Testis (tissue), 2 donors: ENCODE measurements at regions not wholly inside any gene's neighbourhood (a gene's known extent, or its start where the extent isn't known, plus 50 kb on each side); places are given as distances from the start of the nearest gene placed in this dataset.

Experiments
- DNase-seq: peaks from one replicate; pipeline ENCODE4 v3.0.0-alpha.2; 2019
- H3K27ac ChIP-seq, 2 donors: fragments of 200-600 bp; sonication (generic); one replicate each; pipeline ENCODE4 v1.5.1; 2019
- H3K27me3 ChIP-seq: fragments of 200-600 bp; sonication (generic); one replicate; pipeline ENCODE4 v1.5.1; 2019
- H3K36me3 ChIP-seq: fragments of 200-600 bp; sonication (generic); one replicate; pipeline ENCODE4 v1.5.1; 2017; ENCODE audit warnings: low read depth; ENCODE audit errors: missing control alignments
- H3K4me1 ChIP-seq: fragments of 200-600 bp; sonication (generic); one replicate; pipeline ENCODE4 v1.5.1; 2019
- H3K4me3 ChIP-seq, 2 donors: fragments of 200-600 bp; sonication (generic); one replicate each; pipeline ENCODE4 v1.5.1; 2017 to 2019
- H3K9me3 ChIP-seq: fragments of 200-600 bp; sonication (generic); one replicate; pipeline ENCODE4 v1.5.1; 2017
- CTCF ChIP-seq, 3 experiments: fragments of 450-650 bp in 2 of 3; fragments of 200-600 bp in 1 of 3; sonication (generic) in 1 of 3; IDR thresholded peaks; one replicate each; pipeline ENCODE4 v1.5.1; 2016 to 2019; ENCODE audit warnings: antibody characterized with exemption in 3 of 3, mild to moderate bottlenecking in 2 of 3, moderate library complexity in 1 of 3
- POLR2A ChIP-seq: fragments of 450-650 bp; IDR thresholded peaks from one replicate; pipeline ENCODE4 v1.6.1; 2017; ENCODE audit warnings: antibody characterized with exemption, mild to moderate bottlenecking, moderate library complexity
- WGBS, 2 donors: methylation state at CpG; one replicate each; pipeline ENCODE4 v1.1.5; 2018; 5-methylcytosine and 5-hydroxymethylcytosine counted together
- intact Hi-C: fragments of 100-400 bp; cut with DNase I; formaldehyde crosslinking; loops from one replicate; pipeline ENCODE4 v1.15.1; 2023; ENCODE audit warnings: low total_unique reads

GRCh38 chr7:36088966-36089365 is 64.1 kb upstream of the EEPD1 start:
- no peak for TF ChIP-seq CTCF (IDR thresholded peaks at IDR 0.05)
- TF ChIP-seq POLR2A: no peak
- Histone ChIP-seq H3K9me3 (no peaks in the 10 kb centered on the region), H3K4me3 (no peak overlapping the region), H3K27ac (no peak overlapping the region), H3K27me3 (no peaks in the 10 kb centered on the region), H3K36me3 (no peaks in the 10 kb centered on the region), H3K4me1 (no peaks in the 10 kb centered on the region)
- intact Hi-C loops: no loop called here
- 56 to 61% methylated on average over 3 of the region's 3 CpGs for WGBS, 2 donors
- no peak for DNase-seq

GRCh38 chr7:36090976-36091873 is 61.8 kb upstream of the EEPD1 start:
- 90 to 92% methylated on average over 9 of the region's 9 CpGs for WGBS, 2 donors
- intact Hi-C loops: no loop called here
- TF ChIP-seq CTCF (IDR thresholded peaks at IDR 0.05) (no peak), POLR2A (no peak)
- H3K27me3 ChIP-seq: no peaks in the 10 kb centered on the region
- DNase-seq: no peak
- no peak overlapping the region for H3K27ac ChIP-seq
- no peak overlapping the region for H3K4me3 ChIP-seq
- H3K36me3 ChIP-seq: no peaks in the 10 kb centered on the region
- no peaks in the 10 kb centered on the region for H3K9me3 ChIP-seq
- no peaks in the 10 kb centered on the region for H3K4me1 ChIP-seq

DNA sequence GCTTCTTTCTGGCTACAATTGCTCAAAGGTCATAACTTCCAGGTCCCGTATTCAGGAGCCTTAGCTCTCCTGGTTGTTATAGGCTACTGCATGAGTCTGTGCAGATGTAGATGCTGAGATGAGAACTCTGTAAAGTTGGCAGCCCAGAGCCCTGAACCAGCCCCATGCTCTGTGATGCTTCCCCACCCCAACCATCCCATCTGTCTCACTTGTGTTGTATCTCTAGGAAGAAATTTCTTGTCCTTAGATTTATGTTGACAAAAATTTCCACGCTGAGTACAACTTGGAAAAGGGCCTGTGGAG is 61.2 kb upstream of the EEPD1 start:
- Histone ChIP-seq H3K36me3 (no peaks in the 10 kb centered on the region), H3K4me1 (no peaks in the 10 kb centered on the region), H3K9me3 (no peaks in the 10 kb centered on the region), H3K4me3 (no peak overlapping the region), H3K27me3 (no peaks in the 10 kb centered on the region), H3K27ac (no peak overlapping the region)
- intact Hi-C loops: no loop called here
- WGBS, 2 donors: 94 to 95% methylated on average over 2 of the region's 2 CpGs
- no peak for DNase-seq
- TF ChIP-seq CTCF (IDR thresholded peaks at IDR 0.05): no peak
- TF ChIP-seq POLR2A: no peak

DNA sequence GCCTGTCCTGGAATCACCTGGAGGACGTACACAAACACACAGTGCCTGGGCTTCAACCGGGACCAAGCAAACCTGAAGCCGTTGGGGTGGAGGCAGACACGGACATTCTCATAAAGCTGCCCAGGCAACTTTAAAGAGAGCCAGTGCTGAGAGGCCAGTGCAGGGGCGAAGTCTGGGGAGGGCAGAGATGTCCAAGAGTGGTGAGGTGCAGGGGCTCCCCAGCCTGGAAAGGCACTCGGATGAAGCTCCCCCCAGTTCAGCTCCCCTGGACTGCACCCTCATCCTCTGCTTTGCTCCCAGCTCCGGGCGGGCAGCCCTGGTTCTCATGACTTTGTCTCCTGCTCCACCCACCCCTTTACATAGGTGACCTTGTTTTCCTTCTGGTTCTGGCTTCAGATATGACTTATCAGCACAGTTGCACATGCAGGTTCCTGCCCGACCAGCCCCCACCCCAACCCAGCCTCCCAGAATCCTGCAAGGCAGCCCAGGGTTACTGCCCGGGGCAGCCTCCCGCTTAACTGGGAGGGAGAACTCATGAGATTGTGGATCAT is 60.8 kb upstream of the EEPD1 start:
- H3K9me3 ChIP-seq: no peaks in the 10 kb centered on the region
- H3K4me3 ChIP-seq: no peak overlapping the region
- no peak for DNase-seq
- TF ChIP-seq CTCF (IDR thresholded peaks at IDR 0.05): no peak
- no peak for TF ChIP-seq POLR2A
- no peaks in the 10 kb centered on the region for H3K36me3 ChIP-seq
- intact Hi-C loops: no loop called here
- H3K4me1 ChIP-seq: no peaks in the 10 kb centered on the region
- WGBS, 2 donors: 72 to 79% methylated on average over 11 of the region's 11 CpGs
- H3K27ac ChIP-seq: no peak overlapping the region
- no peaks in the 10 kb centered on the region for H3K27me3 ChIP-seq
